Frontal cortex (tissue), 3 donors: ENCODE measurements at regions not wholly inside any gene's neighbourhood (a gene's known extent, or its start where the extent isn't known, plus 50 kb on each side); places are given as distances from the start of the nearest gene placed in this dataset.
"Not testable (repeated sequence)": the region's sequence is repeated elsewhere in the genome, so short reads cannot be mapped to it uniquely, and the experiment has no call there.

ENCODE experiments used
- DNase-seq, 2 donors: peaks; one replicate each; pipeline ENCODE4 v3.0.0; 2012; ENCODE audit warnings: low spot score in 2 of 2
- FAIRE-seq: peaks from 2 replicates; lab custom pipeline; 2012; peaks lifted over from hg19 to GRCh38; lab: Jason Lieb, UNC
- donor health status: control.
- donor health status: control.
- donor health status: control.

DNA sequence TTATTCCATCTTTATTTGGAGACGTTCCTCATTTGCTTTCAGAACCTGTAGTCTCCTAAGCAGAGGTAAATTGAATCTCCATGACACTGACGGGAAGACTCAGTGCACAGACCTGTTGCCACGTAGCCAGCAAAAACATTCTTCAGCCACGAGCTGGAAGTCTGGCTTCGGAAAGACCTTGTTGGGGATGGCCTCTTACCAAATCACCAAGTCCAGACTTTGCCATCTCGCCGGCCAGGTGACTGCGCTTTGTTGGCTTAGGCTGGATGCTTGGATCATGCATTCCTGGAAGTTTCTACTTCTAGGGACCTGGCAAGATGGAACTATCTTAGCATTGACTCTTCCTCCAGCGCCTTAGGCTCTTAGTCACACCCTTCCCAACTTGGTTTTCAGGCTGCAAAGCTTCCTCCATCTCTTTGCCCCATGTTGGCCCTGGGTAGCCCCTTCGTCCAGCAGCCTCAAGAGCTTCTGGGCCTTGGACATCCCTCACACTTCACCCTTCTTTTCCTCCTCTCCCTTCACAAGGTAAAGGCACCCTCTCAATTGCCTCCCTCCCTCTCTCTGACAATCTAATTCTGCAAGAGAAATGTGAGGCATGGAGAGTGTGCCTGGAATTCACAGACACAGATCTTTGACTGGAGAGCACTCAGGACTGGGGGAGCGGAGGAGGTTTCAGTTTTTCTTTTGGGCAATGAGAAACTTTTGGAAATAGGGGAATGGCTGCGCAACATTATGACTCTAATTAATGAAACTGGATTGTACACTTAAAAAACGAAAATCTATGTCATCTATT lies 451.9 kb upstream of the MKI67 start:
- FAIRE-seq (no peak), DNase-seq (no peak)

DNA sequence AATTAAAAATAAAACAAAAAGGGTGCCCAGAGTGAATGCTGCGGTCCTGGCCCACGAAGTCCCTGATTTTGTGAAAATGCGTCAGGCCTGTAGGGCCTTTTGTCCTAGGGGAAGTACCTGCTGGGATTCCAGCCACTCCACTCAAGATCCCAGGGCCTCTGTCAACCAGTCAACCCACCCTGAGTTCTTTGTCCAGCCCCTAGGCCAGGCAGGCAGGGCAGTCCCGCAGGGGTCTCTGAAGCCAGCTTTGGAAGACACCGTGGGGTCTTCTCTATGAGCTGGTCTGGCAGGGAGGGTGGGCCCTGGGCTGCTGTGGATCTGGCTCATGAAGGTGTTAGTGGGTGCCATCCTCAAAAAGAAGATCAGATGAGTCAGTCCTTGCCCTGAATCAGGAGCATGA lies 452.5 kb upstream of the MKI67 start:
- no peak for FAIRE-seq
- no peak for DNase-seq

DNA sequence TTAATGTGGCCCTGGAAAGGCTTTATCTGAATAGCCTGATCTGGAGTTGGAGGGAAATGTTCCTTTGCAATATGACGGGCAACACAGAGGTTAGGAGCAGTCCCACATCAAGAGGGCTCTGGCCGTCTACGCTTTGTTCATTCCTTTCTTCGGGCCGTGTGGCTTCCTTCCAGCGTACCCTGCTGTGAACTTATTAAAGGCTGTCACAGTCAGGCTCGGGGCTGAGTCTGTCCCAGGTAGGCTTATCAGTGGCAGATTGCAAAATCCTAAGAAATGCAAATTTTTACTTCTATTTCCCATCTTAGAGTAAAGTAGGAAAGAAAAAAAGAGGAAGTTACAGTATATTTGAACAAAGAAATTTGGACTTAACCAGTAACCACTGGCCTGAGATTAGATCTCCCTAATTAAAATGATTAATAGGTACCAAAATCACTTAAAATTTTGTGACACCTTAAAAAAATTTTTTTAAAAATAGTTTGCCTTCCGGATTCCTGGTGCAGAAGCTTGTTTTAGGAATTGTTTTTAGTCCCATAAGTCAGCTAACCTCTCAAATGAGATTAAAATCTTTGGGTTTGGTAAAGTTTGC lies 453.1 kb upstream of the MKI67 start:
- FAIRE-seq (no peak), DNase-seq (no peak)

DNA sequence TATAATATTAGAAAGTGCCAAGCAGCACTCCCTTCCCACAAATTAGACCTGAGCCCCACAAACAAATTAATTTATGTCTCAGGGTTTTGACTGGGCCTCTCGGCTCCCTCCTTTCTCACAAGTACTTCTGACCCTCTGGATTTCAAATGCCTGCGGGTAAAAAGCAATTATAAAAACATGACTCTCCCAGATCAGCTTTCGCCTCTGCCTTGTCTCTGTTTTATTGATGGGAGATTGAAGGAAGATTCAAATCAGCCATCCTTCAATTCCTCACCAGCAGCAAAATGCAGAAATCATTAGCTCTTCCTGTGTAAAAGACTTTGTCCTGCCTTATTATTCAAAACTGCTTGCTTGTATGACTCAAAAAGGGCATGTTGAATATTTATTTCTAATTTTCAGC lies 453.7 kb upstream of the MKI67 start:
- no peak for FAIRE-seq
- DNase-seq = no peak

DNA sequence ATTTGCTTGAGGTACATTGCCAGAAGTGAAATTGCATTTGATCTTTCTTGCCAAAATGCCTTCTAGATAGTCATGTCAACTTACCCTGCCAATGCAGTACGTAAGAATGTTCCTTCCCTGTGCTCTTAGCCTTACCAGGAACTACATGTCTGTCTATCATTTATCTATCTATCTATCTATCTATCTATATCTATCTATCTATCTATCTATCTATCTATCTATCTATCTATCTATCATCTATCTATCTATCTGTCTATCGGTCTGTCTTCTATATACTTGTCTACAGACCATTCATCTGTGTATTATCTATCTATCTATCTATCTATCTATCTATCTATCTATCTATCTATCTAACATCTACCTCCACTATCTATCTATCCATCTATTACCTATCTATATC lies 456.9 kb upstream of the MKI67 start:
- not testable (repeated sequence) for DNase-seq, FAIRE-seq

DNA sequence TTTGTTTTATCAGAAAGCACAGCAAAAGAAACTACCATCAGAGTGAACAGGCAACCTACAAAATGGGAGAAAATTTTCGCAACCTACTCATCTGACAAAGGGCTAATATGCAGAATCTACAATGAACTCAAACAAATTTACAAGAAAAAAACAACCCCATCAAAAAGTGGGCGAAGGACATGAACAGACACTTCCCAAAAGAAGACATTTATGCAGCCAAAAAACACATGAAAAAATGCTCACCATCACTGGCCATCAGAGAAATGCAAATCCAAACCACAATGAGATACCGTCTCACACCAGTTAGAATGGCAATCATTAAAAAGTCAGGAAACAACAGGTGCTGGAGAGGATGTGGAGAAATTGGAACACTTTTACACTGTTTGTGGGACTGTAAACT lies 460.4 kb upstream of the MKI67 start:
- not testable (repeated sequence) for FAIRE-seq, DNase-seq

DNA sequence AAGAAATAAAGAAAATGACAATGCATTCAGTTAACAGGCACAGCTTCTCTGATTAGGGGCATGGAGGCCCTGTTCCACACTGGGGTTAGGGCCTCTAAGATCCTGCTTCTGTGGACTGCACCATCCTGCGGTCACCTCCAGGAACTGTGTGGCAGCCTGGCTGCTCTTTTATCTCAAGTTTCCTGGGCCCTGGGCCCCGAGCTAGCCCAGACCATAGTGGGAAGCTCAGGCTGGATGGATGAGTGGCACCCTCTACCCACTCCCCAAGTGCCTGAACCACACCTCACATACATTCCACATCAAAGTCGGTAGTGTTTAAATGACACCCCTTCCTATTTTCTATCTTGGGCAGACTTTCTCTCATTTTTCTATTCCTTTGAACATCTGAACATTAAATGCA lies 461.5 kb upstream of the MKI67 start:
- no peak for DNase-seq

DNA sequence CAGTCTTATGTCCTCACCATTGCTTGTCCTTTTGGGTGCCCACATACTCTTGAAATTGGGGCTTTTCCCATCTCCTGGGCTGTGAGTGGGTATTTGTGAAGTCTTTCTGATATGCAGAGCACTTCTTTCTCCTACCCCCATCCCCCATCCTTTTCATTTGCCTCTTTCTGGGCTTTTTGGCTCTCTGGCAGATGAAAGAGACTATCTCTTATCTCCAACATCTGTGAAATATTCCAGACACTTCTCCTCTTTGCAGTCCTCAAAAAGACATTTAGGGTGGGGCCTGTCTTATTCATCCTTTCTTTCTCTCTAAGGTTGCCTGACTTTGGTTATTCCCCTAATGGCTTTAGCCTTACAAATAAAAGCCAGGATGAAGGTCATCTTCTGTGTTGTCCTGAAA lies 462.2 kb upstream of the MKI67 start:
- no peak for DNase-seq
- FAIRE-seq = no peak

More for the DNA sequence above, 461.5 kb upstream of the MKI67 start:
- no peak for FAIRE-seq

DNA sequence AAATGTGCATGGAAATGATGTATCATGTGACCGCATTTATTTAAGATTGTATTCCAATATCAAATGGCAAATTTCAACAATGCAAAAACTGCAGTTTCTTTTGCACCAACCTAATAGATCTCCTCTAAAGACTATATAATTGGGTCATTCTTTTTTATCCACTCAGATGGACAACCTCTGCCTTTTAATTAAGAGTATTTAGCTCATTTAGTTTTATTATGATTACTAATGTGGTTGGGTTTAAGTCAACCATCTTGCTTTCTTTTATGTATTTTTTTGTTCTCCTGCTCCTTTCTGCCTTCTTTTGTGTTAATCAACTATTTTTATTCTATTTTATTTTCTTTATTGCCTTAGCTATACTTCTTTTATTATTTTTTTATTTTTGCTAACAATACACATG lies 468.5 kb upstream of the MKI67 start:
- DNase-seq (no peak), FAIRE-seq (no peak)

DNA sequence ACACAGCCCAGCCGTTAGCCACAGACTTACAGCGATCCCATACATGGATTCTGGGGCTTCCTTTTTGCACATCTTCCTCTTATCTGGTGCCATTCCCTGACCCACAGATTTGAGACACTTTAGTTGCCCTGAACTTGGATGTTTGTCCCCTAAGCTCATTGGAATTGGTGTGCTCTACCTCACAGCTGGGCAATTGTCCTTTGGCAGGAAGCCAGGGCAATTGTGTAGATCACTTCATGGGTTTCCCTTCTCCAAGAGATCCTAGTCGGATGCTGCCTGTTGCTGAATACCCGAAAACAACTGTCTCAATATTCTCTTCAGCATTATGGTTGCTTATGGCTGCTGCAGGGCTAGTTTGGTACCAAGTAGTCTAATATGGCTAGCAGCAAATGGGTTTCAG lies 470.7 kb upstream of the MKI67 start:
- FAIRE-seq (no peak), DNase-seq (no peak)

DNA sequence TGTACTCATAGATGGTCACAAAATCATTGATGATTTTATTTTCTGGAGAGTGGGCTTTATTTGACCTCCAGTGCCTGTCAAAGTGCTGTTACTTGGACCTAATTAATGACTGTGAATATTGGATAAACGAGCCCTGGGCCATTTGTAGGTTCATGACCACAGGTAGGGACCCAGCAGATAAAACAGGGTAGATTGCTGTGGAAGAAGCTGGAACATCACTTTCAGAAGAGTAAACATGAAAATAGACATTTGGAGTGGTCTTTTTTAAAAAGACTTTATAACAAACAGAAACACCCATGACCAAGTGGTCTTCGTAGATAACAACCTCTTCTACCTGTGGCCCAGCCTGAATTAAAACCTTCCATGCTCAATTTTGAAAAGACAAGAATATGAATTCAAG lies 472.8 kb upstream of the MKI67 start:
- no peak for FAIRE-seq
- DNase-seq = no peak

DNA sequence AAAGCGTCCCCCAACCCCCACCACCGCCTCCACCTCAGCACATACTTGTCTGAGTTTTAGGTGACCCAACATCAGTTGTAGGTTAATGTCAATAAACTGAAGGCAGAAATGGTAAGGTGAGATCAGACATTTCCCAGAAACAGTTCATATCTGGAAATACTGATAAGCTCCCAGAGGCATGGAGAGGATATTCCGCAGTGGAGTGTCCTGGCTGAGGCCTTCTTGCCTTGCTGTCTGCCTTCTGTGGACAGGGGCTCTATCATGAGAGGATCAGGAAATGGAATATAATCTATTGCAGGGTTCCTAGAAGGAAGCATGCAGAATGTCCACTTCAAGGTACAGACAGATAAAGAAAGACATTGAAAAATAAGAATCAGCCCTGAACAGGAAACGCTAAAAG lies 473.3 kb upstream of the MKI67 start:
- FAIRE-seq = no peak
- no peak for DNase-seq

DNA sequence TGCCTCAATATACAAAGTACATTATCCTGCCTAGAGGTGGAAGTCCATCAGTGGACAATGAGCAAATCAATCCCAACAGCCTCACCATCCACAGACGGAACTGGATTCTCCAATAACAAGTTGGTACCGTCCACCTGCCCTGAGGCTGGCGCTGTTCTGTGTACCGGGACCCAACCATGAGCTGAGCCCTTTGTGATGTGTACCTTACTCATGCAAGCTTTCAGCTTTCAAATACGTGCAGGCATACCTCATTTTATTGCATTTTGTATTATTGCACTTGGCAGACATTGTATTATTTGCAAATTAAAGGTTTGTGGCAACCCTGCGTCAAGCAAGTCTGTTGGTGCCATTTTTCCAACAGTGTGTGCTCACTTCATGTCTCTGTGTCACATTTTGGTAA lies 476.0 kb upstream of the MKI67 start:
- FAIRE-seq (no peak), DNase-seq (no peak)

DNA sequence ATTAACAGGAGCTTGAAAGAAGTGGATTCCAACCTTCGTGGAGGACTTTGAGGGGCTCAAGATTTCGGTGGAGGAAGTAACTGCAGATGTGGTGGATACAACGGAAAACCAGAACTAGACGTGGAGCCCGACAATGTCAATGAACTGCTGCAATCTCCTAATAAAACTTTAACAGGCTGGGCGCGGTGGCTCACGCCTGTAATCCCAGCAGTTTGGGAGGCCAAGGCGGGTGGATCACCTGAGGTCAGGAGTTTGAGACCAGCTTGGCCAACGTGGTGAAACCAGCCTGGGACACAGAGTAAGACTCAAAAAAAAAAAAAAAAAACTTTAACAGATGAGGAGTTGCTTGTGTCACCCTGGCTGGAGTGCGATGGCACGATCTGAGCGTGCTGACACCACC lies 477.8 kb upstream of the MKI67 start:
- FAIRE-seq = no peak

DNA sequence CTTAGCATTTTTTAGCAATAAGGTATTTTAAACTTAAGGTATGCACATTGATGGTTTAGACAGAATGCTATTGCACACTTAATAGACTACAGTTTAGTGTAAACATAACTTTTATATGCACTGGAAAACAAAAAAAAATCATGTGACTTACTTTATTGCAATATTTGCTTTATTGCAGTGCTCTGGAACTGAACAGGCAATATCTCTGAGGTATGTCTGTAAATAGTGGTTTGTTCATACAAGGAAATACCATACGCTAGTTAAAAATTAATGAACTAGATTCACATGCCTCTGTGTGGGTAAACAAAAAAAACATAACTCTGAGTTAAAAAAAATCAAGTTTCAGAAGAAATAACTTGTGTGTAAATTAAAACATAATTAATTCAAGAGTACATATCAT lies 479.0 kb upstream of the MKI67 start:
- DNase-seq (no peak), FAIRE-seq (no peak)

More for the DNA sequence above, 477.8 kb upstream of the MKI67 start:
- DNase-seq = no peak

DNA sequence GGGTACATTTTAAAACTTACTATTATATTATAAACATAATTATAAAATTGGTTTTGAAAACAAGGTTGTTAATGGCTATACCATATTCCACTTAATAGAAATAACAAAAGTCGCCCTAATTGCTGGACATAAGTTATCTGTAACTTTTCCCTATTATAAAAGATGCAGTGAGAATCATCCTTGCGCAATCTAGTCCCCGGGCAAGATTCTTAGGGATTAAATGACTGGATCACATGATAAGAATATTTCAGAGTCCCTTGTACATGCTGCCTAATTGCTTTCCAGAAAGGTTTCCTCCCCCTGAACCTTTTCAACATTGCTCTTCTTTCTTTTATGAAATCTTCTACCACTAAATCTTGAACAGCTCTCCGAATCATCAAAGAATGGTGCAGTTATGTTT lies 479.8 kb upstream of the MKI67 start:
- FAIRE-seq = no peak

DNA sequence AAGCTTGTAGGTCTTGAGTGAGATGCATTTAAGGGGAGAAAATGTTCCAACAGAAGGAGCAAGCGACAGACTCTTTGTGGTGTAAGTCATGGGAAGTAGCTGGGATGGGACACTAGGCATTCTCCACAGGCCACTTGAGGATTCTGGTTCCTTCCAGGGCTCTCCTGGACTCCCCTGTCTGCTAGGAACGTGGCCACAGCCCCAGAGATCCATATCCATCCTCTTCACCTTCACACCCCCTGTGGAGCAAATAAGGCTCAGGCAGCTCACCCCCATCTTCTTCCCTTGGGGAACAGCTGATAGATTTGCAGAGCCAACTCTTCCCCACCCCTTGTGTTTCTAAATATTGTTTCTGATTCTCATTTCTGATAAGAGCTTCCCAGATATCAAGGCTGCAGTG lies 482.6 kb upstream of the MKI67 start:
- FAIRE-seq (no peak), DNase-seq (no peak)

More for the DNA sequence above, 479.8 kb upstream of the MKI67 start:
- no peak for DNase-seq

DNA sequence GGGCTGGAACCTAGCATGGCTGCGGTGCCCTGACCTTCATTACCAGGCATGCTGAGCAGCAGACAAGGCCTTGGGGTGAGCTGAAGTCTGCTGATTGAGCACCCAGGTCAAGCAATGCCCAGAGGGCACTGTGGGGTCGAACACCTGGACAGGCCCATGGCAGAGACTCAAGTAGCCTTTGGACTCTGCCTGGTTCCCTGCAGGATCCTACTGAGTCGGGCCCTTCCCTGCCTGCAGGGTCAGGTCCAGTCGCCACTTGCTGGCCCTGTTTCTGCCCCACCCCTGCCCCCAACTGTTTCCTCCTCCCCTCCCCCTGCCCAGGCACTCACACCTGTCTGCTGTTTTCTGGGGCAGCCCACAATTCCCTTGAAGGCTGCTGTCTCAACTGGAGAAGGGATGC lies 483.2 kb upstream of the MKI67 start:
- no peak for DNase-seq
- no peak for FAIRE-seq

DNA sequence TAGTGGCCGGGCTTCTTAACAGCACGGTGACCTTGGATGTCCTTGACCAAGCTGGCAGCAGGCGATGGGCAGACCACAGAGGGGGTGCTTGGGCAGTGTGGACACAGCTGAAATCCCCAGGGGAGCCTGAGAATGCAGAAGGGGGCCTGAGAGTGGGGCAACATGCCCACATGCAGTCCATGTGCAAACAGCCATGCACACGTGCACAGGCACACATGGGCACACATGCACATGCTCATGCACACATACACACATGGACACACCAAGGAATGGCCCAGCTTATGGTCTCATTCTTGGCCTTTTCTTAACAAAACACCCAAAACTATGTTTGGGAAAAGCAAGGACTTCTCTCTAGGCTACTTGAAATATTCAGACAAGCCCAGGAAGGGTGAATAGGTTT lies 483.9 kb upstream of the MKI67 start:
- no peak for DNase-seq
- FAIRE-seq = no peak

DNA sequence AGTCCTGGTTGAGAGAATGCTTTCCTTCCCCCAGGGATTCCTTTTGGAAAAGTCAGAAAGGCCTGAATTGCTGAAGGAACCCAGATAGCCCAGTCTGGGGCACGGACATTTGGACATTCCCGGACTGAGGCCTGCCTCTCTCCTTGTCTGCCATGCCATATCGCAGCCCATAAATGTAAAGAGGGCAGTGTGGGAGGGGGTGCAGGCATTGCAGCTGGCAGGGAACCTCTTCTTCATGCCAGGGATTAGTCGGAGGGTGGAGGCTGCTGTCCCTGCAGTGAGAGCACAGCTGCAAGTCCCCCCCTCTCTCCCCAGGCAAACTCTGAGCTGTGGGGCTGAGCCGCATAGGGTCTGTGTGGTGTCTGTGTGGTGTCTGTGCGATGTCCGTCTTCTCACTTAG lies 486.0 kb upstream of the MKI67 start:
- FAIRE-seq = no peak
- no peak for DNase-seq

DNA sequence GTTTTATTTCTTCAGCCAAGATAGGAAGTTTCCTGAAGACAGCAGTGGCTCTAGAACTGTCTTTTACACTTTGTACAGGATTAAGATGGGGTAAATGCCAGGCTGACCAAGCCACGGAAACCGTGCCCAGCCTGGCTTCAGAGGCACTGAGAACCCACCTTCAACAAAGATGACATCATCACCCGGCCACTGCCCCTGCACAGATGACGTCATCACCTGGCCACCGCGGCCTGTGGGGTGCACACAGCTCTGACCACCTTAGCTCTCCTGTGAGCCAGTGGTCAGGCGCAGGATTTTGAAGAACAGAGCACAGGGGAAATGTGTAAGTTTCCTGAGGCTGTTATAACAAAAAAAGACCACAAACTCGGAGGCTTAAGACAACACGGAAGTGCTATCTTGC lies 486.4 kb upstream of the MKI67 start:
- FAIRE-seq = no peak

More for the DNA sequence above, 486.4 kb upstream of the MKI67 start:
- no peak for DNase-seq
